GM23248 (cell line): ENCODE measurements at regions not wholly inside any gene's neighbourhood (a gene's known extent, or its start where the extent isn't known, plus 50 kb on each side); places are given as distances from the start of the nearest gene placed in this dataset.

Experiments used
- DNase-seq: peaks from one replicate; pipeline ENCODE4 v3.0.0-alpha.2; 2015
- H2AFZ ChIP-seq: fragments of 200-600 bp; sonication (generic); 2 replicates; pipeline ENCODE4 v1.6.1; 2016; ENCODE audit warnings: antibody characterized with exemption
- H3F3A ChIP-seq: fragments of 200-600 bp; sonication (generic); 2 replicates; pipeline ENCODE4 v1.6.1; 2016; ENCODE audit warnings: mild to moderate bottlenecking, antibody characterized with exemption, mixed run types; ENCODE audit not compliant: insufficient read depth
- H3K27ac ChIP-seq: fragments of 200-600 bp; sonication (generic); 2 replicates; pipeline ENCODE4 v1.5.1; 2016; ENCODE audit warnings: mild to moderate bottlenecking
- H3K27me3 ChIP-seq: fragments of 200-600 bp; sonication (generic); replicated peaks from 2 replicates; pipeline ENCODE4 v1.6.1; 2016; ENCODE audit warnings: mild to moderate bottlenecking; ENCODE audit not compliant: insufficient read depth
- H3K36me3 ChIP-seq: fragments of 200-600 bp; sonication (generic); 2 replicates; pipeline ENCODE4 v1.6.1; 2016; ENCODE audit warnings: low read depth, mild to moderate bottlenecking
- H3K4me1 ChIP-seq: fragments of 200-600 bp; sonication (generic); 2 replicates; pipeline ENCODE4 v1.6.1; 2016; ENCODE audit warnings: mild to moderate bottlenecking; ENCODE audit not compliant: insufficient read depth
- H3K4me2 ChIP-seq: fragments of 200-600 bp; sonication (generic); one replicate; pipeline ENCODE4 v1.6.1; 2016; ENCODE audit warnings: mild to moderate bottlenecking; ENCODE audit not compliant: unreplicated experiment
- H3K4me3 ChIP-seq: fragments of 200-600 bp; sonication (generic); 2 replicates; pipeline ENCODE4 v1.5.1; 2016; ENCODE audit warnings: mild to moderate bottlenecking
- H3K79me2 ChIP-seq: fragments of 200-600 bp; sonication (generic); 2 replicates; pipeline ENCODE4 v1.6.1; 2016; ENCODE audit warnings: mild to moderate bottlenecking; ENCODE audit not compliant: insufficient read depth
- H3K9ac ChIP-seq: fragments of 200-600 bp; sonication (generic); 2 replicates; pipeline ENCODE4 v1.6.1; 2016; ENCODE audit warnings: mild to moderate bottlenecking
- H3K9me2 ChIP-seq: fragments of 200-600 bp; sonication (generic); 2 replicates; pipeline ENCODE4 v1.6.1; 2016; ENCODE audit warnings: mixed run types, mild to moderate bottlenecking, moderate library complexity; ENCODE audit not compliant: insufficient read depth
- H3K9me3 ChIP-seq: fragments of 200-600 bp; sonication (generic); one replicate; pipeline ENCODE4 v1.6.1; 2017; ENCODE audit warnings: low read depth
- H4K20me1 ChIP-seq: fragments of 200-600 bp; sonication (generic); 2 replicates; pipeline ENCODE4 v1.6.0; 2016; ENCODE audit not compliant: insufficient read depth
- EZH2 ChIP-seq: fragments of 200-600 bp; sonication (generic); IDR thresholded peaks from 2 replicates; pipeline ENCODE4 v1.6.1; 2018; ENCODE audit warnings: antibody characterized with exemption, mild to moderate bottlenecking; ENCODE audit not compliant: insufficient read depth, poor library complexity, severe bottlenecking
- EZH2phosphoT487 ChIP-seq: fragments of 200-600 bp; sonication (generic); IDR thresholded peaks from 2 replicates; pipeline ENCODE4 v1.6.1; 2018; ENCODE audit warnings: antibody characterized with exemption, moderate library complexity, mild to moderate bottlenecking, low read depth; ENCODE audit not compliant: insufficient read depth
- WGBS, 2 experiments: methylation state at CpG; one replicate each; pipeline ENCODE4 v1.1.6; 2015 to 2017; ENCODE audit warnings: low lambda C conversion rate in 2 of 2, low coverage in 1 of 2; ENCODE audit errors: missing lambda C conversion rate in 2 of 2; 5-methylcytosine and 5-hydroxymethylcytosine counted together
- in situ Hi-C: fragments of 300-500 bp; cut with MboI; formaldehyde crosslinking; loops from 2 replicates; pipeline ENCODE4 v1.15.0; 2020

DNA sequence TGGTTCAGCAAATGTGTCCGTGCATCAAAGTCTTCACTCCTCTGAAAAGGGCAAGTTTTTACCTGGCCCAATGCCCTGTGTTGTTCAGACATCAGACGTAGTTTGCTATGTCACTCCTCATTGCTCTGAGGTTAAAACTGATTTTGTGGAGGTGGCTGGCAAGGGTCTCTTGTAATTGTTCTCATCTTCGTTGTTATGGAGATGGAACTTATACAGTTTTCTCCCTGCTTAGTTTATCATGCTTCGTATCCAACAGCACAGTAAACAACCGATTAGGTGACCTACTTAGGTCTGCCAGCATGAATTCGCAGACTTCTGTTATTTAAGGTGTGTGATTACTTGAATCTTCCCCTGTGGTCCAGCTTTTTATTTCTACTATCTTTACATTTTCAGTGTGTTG is 274.1 kb upstream of the SMIM30 start:
- H3K9me3 ChIP-seq = no peaks in the 10 kb centered on the region
- H3K9me2 ChIP-seq = no peaks in the 10 kb centered on the region
- H3K4me2 ChIP-seq = no peak overlapping the region
- no peak for TF ChIP-seq EZH2phosphoT487
- no peak for TF ChIP-seq EZH2
- H3F3A ChIP-seq = no peaks in the 10 kb centered on the region
- H3K79me2 ChIP-seq = no peaks in the 10 kb centered on the region
- H4K20me1 ChIP-seq = no peaks in the 10 kb centered on the region
- H3K27me3 ChIP-seq = no peaks in the 10 kb centered on the region
- H3K9ac ChIP-seq = no peak overlapping the region
- no peak for DNase-seq
- H3K27ac ChIP-seq = no peak overlapping the region
- no peak overlapping the region for H2AFZ ChIP-seq
- no peaks in the 10 kb centered on the region for H3K4me1 ChIP-seq
- H3K4me3 ChIP-seq = no peak overlapping the region
- WGBS, 2 experiments = 16 to 24% methylated on average over 6 of the region's 6 CpGs
- in situ Hi-C loops = no loop called here
- no peaks in the 10 kb centered on the region for H3K36me3 ChIP-seq

DNA sequence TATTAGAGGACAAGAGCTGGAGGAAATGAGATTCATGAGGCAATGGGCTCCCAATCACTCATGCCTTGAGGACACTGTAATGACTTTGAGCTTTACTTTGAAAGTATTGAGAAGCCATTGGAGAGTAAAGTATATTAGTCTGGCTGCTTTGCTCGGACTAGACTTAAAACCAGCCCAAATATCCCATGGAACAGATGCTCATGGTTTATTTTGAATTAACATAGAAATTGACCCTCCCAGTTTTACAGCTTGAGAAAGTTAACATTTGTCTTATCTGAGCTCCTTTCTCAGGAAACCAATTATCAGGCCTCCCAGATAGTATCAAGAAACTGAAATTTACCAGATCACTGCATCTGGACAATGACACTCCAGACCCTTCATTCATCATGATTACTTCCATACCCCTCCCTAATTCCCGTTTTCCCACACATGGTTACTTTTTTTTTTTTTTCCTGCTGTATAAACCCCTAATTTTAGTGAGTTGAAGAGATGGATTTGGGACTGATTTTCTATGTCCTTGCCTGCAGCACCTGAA is 270.8 kb upstream of the SMIM30 start:
- in situ Hi-C loops = no loop called here
- Histone ChIP-seq H3K4me3 (no peak overlapping the region), H2AFZ (no peak overlapping the region), H3F3A (no peaks in the 10 kb centered on the region), H3K27me3 (no peaks in the 10 kb centered on the region), H3K79me2 (no peaks in the 10 kb centered on the region), H3K4me2 (no peak overlapping the region), H3K9me2 (no peaks in the 10 kb centered on the region), H3K36me3 (no peaks in the 10 kb centered on the region), H3K9me3 (no peaks in the 10 kb centered on the region), H3K9ac (no peak overlapping the region), H3K4me1 (no peaks in the 10 kb centered on the region), H3K27ac (no peak overlapping the region), H4K20me1 (no peaks in the 10 kb centered on the region)
- no peak for DNase-seq
- TF ChIP-seq EZH2 (no peak), EZH2phosphoT487 (no peak)
- 0 to 3% methylated on average over 2 of the region's 2 CpGs for WGBS, 2 experiments

DNA sequence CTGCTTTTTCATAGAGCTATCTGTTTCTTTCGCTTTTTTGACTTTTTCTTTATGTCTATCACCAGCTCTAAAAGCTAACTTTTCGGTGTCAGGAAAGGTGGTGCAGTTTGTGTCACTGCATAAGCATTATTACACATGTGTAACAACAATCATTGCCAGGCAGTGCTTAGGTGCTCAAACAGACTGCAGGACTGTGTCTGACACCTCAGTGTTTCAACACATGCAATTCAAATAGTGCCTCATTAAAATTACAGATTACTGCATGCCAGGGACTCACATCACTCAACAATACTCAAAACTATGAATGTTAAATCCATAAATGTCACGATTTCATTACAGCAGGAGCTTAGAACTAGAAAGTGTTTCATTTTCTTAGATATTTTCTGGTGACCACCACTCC is 265.3 kb upstream of the SMIM30 start:
- no peak for DNase-seq
- no peaks in the 10 kb centered on the region for H3K36me3 ChIP-seq
- no peak overlapping the region for H3K4me3 ChIP-seq
- H2AFZ ChIP-seq = no peak overlapping the region
- no peaks in the 10 kb centered on the region for H4K20me1 ChIP-seq
- H3F3A ChIP-seq = no peaks in the 10 kb centered on the region
- TF ChIP-seq EZH2phosphoT487 (no peak), EZH2 (no peak)
- 20 to 21% methylated on average over 3 of the region's 3 CpGs for WGBS, 2 experiments
- H3K27me3 ChIP-seq = no peaks in the 10 kb centered on the region
- H3K4me2 ChIP-seq = no peak overlapping the region
- H3K4me1 ChIP-seq = no peaks in the 10 kb centered on the region
- in situ Hi-C loops = no loop called here
- H3K9ac ChIP-seq = no peak overlapping the region
- no peak overlapping the region for H3K27ac ChIP-seq
- H3K9me2 ChIP-seq = no peaks in the 10 kb centered on the region
- no peaks in the 10 kb centered on the region for H3K79me2 ChIP-seq
- no peaks in the 10 kb centered on the region for H3K9me3 ChIP-seq

GRCh38 chr7:113379746-113380145 is 261.4 kb upstream of the SMIM30 start:
- in situ Hi-C loops = no loop called here
- no peaks in the 10 kb centered on the region for H3K36me3 ChIP-seq

GRCh38 chr7:113374955-113375354 is 256.6 kb upstream of the SMIM30 start:
- TF ChIP-seq EZH2phosphoT487 (no peak), EZH2 (no peak)
- Histone ChIP-seq H3K27me3 (no peaks in the 10 kb centered on the region), H3K4me3 (no peak overlapping the region), H3K9ac (no peak overlapping the region), H3K27ac (no peak overlapping the region), H3K4me2 (no peak overlapping the region), H3K36me3 (no peaks in the 10 kb centered on the region), H3K9me3 (no peaks in the 10 kb centered on the region), H3K79me2 (no peaks in the 10 kb centered on the region), H3K4me1 (no peaks in the 10 kb centered on the region), H2AFZ (no peak overlapping the region), H4K20me1 (no peaks in the 10 kb centered on the region), H3K9me2 (no peaks in the 10 kb centered on the region), H3F3A (no peaks in the 10 kb centered on the region)
- 0 to 2% methylated on average over 2 of the region's 2 CpGs for WGBS, 2 experiments
- in situ Hi-C loops = no loop called here
- DNase-seq = no peak

More at GRCh38 chr7:113379746-113380145, 261.4 kb upstream of the SMIM30 start:
- no peak overlapping the region for H3K9ac ChIP-seq
- no peak overlapping the region for H3K27ac ChIP-seq
- H3K4me1 ChIP-seq = no peaks in the 10 kb centered on the region
- no peak for DNase-seq
- WGBS, 2 experiments = 1 to 4% methylated on average over 3 of the region's 3 CpGs
- TF ChIP-seq EZH2 (no peak), EZH2phosphoT487 (no peak)
- no peaks in the 10 kb centered on the region for H3K79me2 ChIP-seq
- H4K20me1 ChIP-seq = no peaks in the 10 kb centered on the region
- H3K9me2 ChIP-seq = no peaks in the 10 kb centered on the region
- H3K9me3 ChIP-seq = no peaks in the 10 kb centered on the region
- no peak overlapping the region for H2AFZ ChIP-seq
- no peak overlapping the region for H3K4me3 ChIP-seq
- no peak overlapping the region for H3K4me2 ChIP-seq
- H3F3A ChIP-seq = no peaks in the 10 kb centered on the region
- H3K27me3 ChIP-seq = no peaks in the 10 kb centered on the region
